Chondrocyte (in vitro differentiated cells): ENCODE measurements at regions not wholly inside any gene's neighbourhood (a gene's known extent, or its start where the extent isn't known, plus 50 kb on each side); places are given as distances from the start of the nearest gene placed in this dataset. TPM values are rescaled to one million over a fixed set of nuclear protein-coding genes. Genes with fewer than 3 reads are reported as not detected.

Experiments used
- DNase-seq: peaks from one replicate; pipeline ENCODE4 v3.0.0; 2021; ENCODE audit warnings: mixed read lengths, low spot score
- H3K27ac Mint-ChIP-seq: one replicate; pipeline ENCODE4 v1.8.0; 2021; ENCODE audit warnings: mild to moderate bottlenecking, moderate library complexity, mixed read lengths; ENCODE audit not compliant: unreplicated experiment
- H3K27me3 Mint-ChIP-seq: 2 replicates; pipeline ENCODE4 v1.8.0; 2021; ENCODE audit warnings: low read depth, mixed read lengths
- H3K36me3 Mint-ChIP-seq: 2 replicates; pipeline ENCODE4 v1.8.0; 2021; ENCODE audit warnings: low read depth, mixed read lengths
- H3K4me1 Mint-ChIP-seq: 2 replicates; pipeline ENCODE4 v1.8.0; 2021; ENCODE audit warnings: low read depth, mild to moderate bottlenecking, mixed read lengths
- H3K4me3 Mint-ChIP-seq: one replicate; pipeline ENCODE4 v1.8.0; 2021; ENCODE audit warnings: mild to moderate bottlenecking, moderate library complexity, mixed read lengths; ENCODE audit not compliant: unreplicated experiment
- H3K9me3 Mint-ChIP-seq: 2 replicates; pipeline ENCODE4 v1.8.0; 2021; ENCODE audit warnings: low read depth, mixed read lengths
- CTCF ChIP-seq: fragments of 200-600 bp; sonication (generic); IDR thresholded peaks from 2 replicates; pipeline ENCODE4 v1.5.0; 2021; ENCODE audit warnings: antibody characterized with exemption, mild to moderate bottlenecking, moderate library complexity
- microRNA-seq: library from miRNA; unstranded; fragments of <30 nt; microRNA quantifications from one replicate; pipeline ENCODE4 v1.2.0, GENCODE V29; 2020; ENCODE audit warnings: borderline number of aligned reads

GRCh38 chr12:24012528-24012927 is 63.1 kb upstream of the SOX5 start:
- peak; percentile 72 for TF ChIP-seq CTCF
- H3K27ac Mint-ChIP-seq = no peak overlapping the region
- H3K36me3 Mint-ChIP-seq = no peaks in the 10 kb centered on the region
- H3K4me1 Mint-ChIP-seq = no peaks in the 10 kb centered on the region
- H3K27me3 Mint-ChIP-seq = no peaks in the 10 kb centered on the region
- no peak overlapping the region for H3K4me3 Mint-ChIP-seq
- no peaks in the 10 kb centered on the region for H3K9me3 Mint-ChIP-seq
- no peak for DNase-seq

GRCh38 chr12:24011927-24012507 is 62.5 kb upstream of the SOX5 start:
- no peaks in the 10 kb centered on the region for H3K4me1 Mint-ChIP-seq
- H3K27me3 Mint-ChIP-seq = no peaks in the 10 kb centered on the region
- no peak overlapping the region for H3K27ac Mint-ChIP-seq
- no peak overlapping the region for H3K4me3 Mint-ChIP-seq
- DNase-seq = no peak
- no peaks in the 10 kb centered on the region for H3K36me3 Mint-ChIP-seq
- no peak for TF ChIP-seq CTCF
- no peaks in the 10 kb centered on the region for H3K9me3 Mint-ChIP-seq

GRCh38 chr12:24008166-24008565 is 58.7 kb upstream of the SOX5 start:
- no peak for TF ChIP-seq CTCF
- no peak overlapping the region for H3K4me3 Mint-ChIP-seq
- no peak overlapping the region for H3K27ac Mint-ChIP-seq

More at GRCh38 chr12:24008166-24008565, 58.7 kb upstream of the SOX5 start:
- no peaks in the 10 kb centered on the region for H3K27me3 Mint-ChIP-seq
- H3K4me1 Mint-ChIP-seq = no peaks in the 10 kb centered on the region
- no peak for DNase-seq
- H3K36me3 Mint-ChIP-seq = no peaks in the 10 kb centered on the region
- H3K9me3 Mint-ChIP-seq = no peaks in the 10 kb centered on the region

Small RNA genes in the stretch of these regions (microRNA-seq; reads per million reads assigned to microRNA genes)
- gene MIR920 = not detected
